MM.1S (cell line): ENCODE measurements at regions not wholly inside any gene's neighbourhood (a gene's known extent, or its start where the extent isn't known, plus 50 kb on each side); places are given as distances from the start of the nearest gene placed in this dataset.

Source experiments
- DNase-seq: peaks from one replicate; pipeline ENCODE4 v3.0.0-alpha.2; 2015
- H2AFZ ChIP-seq: fragments of 300-600 bp; sonication (generic); 2 replicates; pipeline ENCODE4 v1.6.0; 2016; ENCODE audit warnings: antibody characterized with exemption, low read length
- H3F3A ChIP-seq: fragments of 300-600 bp; sonication (generic); 2 replicates; pipeline ENCODE4 v1.6.1; 2016; ENCODE audit warnings: mild to moderate bottlenecking, antibody characterized with exemption, low read length, moderate library complexity, mixed read lengths; ENCODE audit not compliant: insufficient read depth
- H3K27ac ChIP-seq: fragments of 300-600 bp; sonication (generic); 2 replicates; pipeline ENCODE4 v1.5.1; 2016; ENCODE audit warnings: mild to moderate bottlenecking, low read length
- H3K27me3 ChIP-seq: fragments of 300-600 bp; sonication (generic); replicated peaks from 2 replicates; pipeline ENCODE4 v1.6.0; 2016; ENCODE audit warnings: low read length; ENCODE audit not compliant: insufficient read depth
- H3K36me3 ChIP-seq: fragments of 300-600 bp; sonication (generic); replicated peaks from 2 replicates; pipeline ENCODE4 v1.6.1; 2016; ENCODE audit warnings: mild to moderate bottlenecking, low read length, mixed read lengths; ENCODE audit not compliant: insufficient read depth
- H3K4me1 ChIP-seq: fragments of 300-600 bp; sonication (generic); 2 replicates; pipeline ENCODE4 v1.6.1; 2016; ENCODE audit warnings: low read length, mixed read lengths
- H3K4me2 ChIP-seq: fragments of 300-600 bp; sonication (generic); 2 replicates; pipeline ENCODE4 v1.6.0; 2016; ENCODE audit warnings: low read depth, low read length
- H3K4me3 ChIP-seq: fragments of 300-600 bp; sonication (generic); 2 replicates; pipeline ENCODE4 v1.5.1; 2016; ENCODE audit warnings: low read length, mixed read lengths
- H3K79me2 ChIP-seq: fragments of 300-600 bp; sonication (generic); 2 replicates; pipeline ENCODE4 v1.6.1; 2016; ENCODE audit warnings: mixed run types, low read length, mixed read lengths
- H3K9ac ChIP-seq: fragments of 300-600 bp; sonication (generic); 2 replicates; pipeline ENCODE4 v1.6.1; 2016; ENCODE audit warnings: low read length, mixed read lengths
- H3K9me2 ChIP-seq: fragments of 300-600 bp; sonication (generic); replicated peaks from 2 replicates; pipeline ENCODE4 v1.6.1; 2016; ENCODE audit warnings: mild to moderate bottlenecking, low read length, mixed read lengths; ENCODE audit not compliant: insufficient read depth
- H3K9me3 ChIP-seq: fragments of 300-600 bp; sonication (generic); replicated peaks from 2 replicates; pipeline ENCODE4 v1.6.1; 2016; ENCODE audit warnings: mild to moderate bottlenecking, low read length, mixed read lengths; ENCODE audit not compliant: insufficient read depth
- H4K20me1 ChIP-seq: fragments of 300-600 bp; sonication (generic); 2 replicates; pipeline ENCODE4 v1.6.1; 2016; ENCODE audit warnings: mild to moderate bottlenecking, low read length, moderate library complexity, mixed read lengths; ENCODE audit not compliant: insufficient read depth
- CTCF ChIP-seq: fragments of 300-600 bp; sonication (generic); IDR thresholded peaks from 2 replicates; pipeline ENCODE4 v1.5.1; 2016; ENCODE audit warnings: antibody characterized with exemption, low read length, mixed read lengths
- EZH2 ChIP-seq: fragments of 300-600 bp; sonication (generic); optimal IDR thresholded peaks from 2 replicates; pipeline ENCODE3; 2017; ENCODE audit warnings: low read depth, mild to moderate bottlenecking, antibody characterized with exemption, low read length, mixed read lengths
- EZH2phosphoT487 ChIP-seq: fragments of 300-600 bp; sonication (generic); IDR thresholded peaks from 2 replicates; pipeline ENCODE4 v1.6.1; 2018; ENCODE audit warnings: antibody characterized with exemption, low read length

- Histone ChIP-seq H2AFZ (no peak overlapping the region), H3K4me1 (no peaks in the 10 kb centered on the region), H3K9me2 (no peaks in the 10 kb centered on the region), H3K4me3 (no peak overlapping the region), H3K4me2 (no peak overlapping the region), H3K9ac (no peak overlapping the region), H3K27me3 (no peaks in the 10 kb centered on the region), H3F3A (no peaks in the 10 kb centered on the region), H3K79me2 (no peaks in the 10 kb centered on the region), H3K27ac (no peak overlapping the region), H3K36me3 (no peaks in the 10 kb centered on the region), H4K20me1 (no peaks in the 10 kb centered on the region), H3K9me3 (no peaks in the 10 kb centered on the region)
- no peak for TF ChIP-seq CTCF
- no peak for TF ChIP-seq EZH2phosphoT487
- TF ChIP-seq EZH2, result no peak
- peak; percentile 14 for DNase-seq
These were observed 354.5 kb upstream of the CDH6 start for GRCh38 chr5:30838936-30839496.

DNA sequence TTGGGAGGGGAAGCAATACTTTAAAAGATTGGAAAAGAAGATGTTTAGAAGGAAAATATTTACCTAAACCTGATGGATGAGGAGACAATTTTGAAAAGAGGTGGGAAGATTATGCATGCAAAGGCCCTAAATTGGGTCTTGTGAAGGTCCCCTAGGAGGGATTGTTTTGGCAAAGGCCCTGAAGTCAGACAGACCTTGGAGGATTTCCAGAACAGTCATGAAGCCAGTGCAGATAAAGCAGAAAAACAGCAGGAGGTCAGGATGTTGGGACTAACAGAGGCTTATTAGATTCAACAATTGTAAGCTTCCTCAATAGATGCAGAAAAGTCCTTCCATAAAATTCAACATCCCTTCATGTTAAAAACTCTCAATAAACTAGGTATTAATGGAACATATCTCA lies 361.0 kb upstream of the CDH6 start:
- Histone ChIP-seq H4K20me1 (no peaks in the 10 kb centered on the region), H3K4me2 (no peak overlapping the region), H3K79me2 (no peaks in the 10 kb centered on the region), H3K9ac (no peak overlapping the region), H3K4me3 (no peak overlapping the region), H3K9me2 (no peaks in the 10 kb centered on the region), H3F3A (no peaks in the 10 kb centered on the region), H3K27ac (no peak overlapping the region), H2AFZ (no peak overlapping the region), H3K27me3 (no peaks in the 10 kb centered on the region), H3K9me3 (no peaks in the 10 kb centered on the region), H3K36me3 (no peaks in the 10 kb centered on the region), H3K4me1 (no peaks in the 10 kb centered on the region)
- DNase-seq, result no peak
- TF ChIP-seq EZH2 (no peak), EZH2phosphoT487 (no peak), CTCF (no peak)

DNA sequence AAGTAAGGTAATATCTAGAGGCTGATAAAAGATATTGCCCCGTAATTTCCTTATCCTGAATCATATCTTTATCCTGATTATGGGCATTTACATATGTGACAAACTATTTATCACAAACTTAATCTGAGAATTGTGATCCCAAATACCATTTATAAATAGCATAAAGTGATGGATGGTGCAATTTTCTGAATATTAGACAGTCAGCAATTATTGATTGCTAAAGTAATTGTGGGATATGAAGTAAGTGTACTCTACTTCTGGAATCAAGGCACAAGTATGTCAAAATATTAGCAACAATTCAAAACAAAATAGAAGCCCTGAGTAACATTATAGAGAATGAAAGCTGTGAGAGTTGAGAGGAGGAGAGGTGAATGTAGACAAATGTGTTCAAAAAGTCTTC lies 361.9 kb upstream of the CDH6 start:
- no peaks in the 10 kb centered on the region for H3K79me2 ChIP-seq
- H3K27ac ChIP-seq, result no peak overlapping the region
- DNase-seq, result no peak
- no peaks in the 10 kb centered on the region for H3K9me2 ChIP-seq
- no peak overlapping the region for H3K4me2 ChIP-seq
- no peak overlapping the region for H2AFZ ChIP-seq
- no peak overlapping the region for H3K4me3 ChIP-seq
- H3F3A ChIP-seq, result no peaks in the 10 kb centered on the region
- H3K27me3 ChIP-seq, result no peaks in the 10 kb centered on the region
- no peaks in the 10 kb centered on the region for H3K4me1 ChIP-seq
- H3K9me3 ChIP-seq, result no peaks in the 10 kb centered on the region
- no peaks in the 10 kb centered on the region for H4K20me1 ChIP-seq
- no peak overlapping the region for H3K9ac ChIP-seq
- H3K36me3 ChIP-seq, result no peaks in the 10 kb centered on the region
- TF ChIP-seq CTCF (no peak), EZH2phosphoT487 (no peak), EZH2 (no peak)
